Fibroblast of peridontal ligament (primary cell): ENCODE measurements at regions not wholly inside any gene's neighbourhood (a gene's known extent, or its start where the extent isn't known, plus 50 kb on each side); places are given as distances from the start of the nearest gene placed in this dataset.

Experiments
- DNase-seq: peaks from one replicate; pipeline ENCODE4 v3.0.0-alpha.2; 2010; ENCODE audit errors: extremely low read depth

- no peak for DNase-seq
Measured at GRCh38 chr3:165903885-165904630, 66.8 kb upstream of the BCHE start.

- no peak for DNase-seq
Measured at GRCh38 chr3:165899066-165899465, 61.8 kb upstream of the BCHE start.

GRCh38 chr3:165897137-165897536 is 59.9 kb upstream of the BCHE start:
- no peak for DNase-seq

- DNase-seq, result no peak
Measured at GRCh38 chr3:165895919-165896318, 58.7 kb upstream of the BCHE start.

GRCh38 chr3:165892565-165892964 is 55.3 kb upstream of the BCHE start:
- DNase-seq, result no peak
